Kidney (tissue), 13 donors: ENCODE measurements at regions not wholly inside any gene's neighbourhood (a gene's known extent, or its start where the extent isn't known, plus 50 kb on each side); places are given as distances from the start of the nearest gene placed in this dataset.

Experiments used
- DNase-seq, 5 donors: peaks; one replicate each; pipeline ENCODE4 v3.0.0-alpha.2; 2013 to 2020
- FAIRE-seq: peaks from 2 replicates; lab custom pipeline; 2012; peaks lifted over from hg19 to GRCh38; lab: Jason Lieb, UNC
- H3K27ac ChIP-seq, 2 donors: one replicate each; pipeline ENCODE4 v1.7.0; 2013; ENCODE audit warnings: low read depth in 2 of 2, low read length in 2 of 2, inconsistent platforms in 1 of 2
- H3K27me3 ChIP-seq: one replicate; pipeline ENCODE4 v1.7.1; 2013; ENCODE audit warnings: low read length, inconsistent platforms; ENCODE audit not compliant: control insufficient read depth, insufficient read depth
- H3K36me3 ChIP-seq, 3 donors: one replicate each; pipeline versions ENCODE4 v1.7.0 to v1.7.1; 2013; ENCODE audit warnings: low read length in 3 of 3, control low read depth in 1 of 3, inconsistent platforms in 1 of 3; ENCODE audit not compliant: insufficient read depth in 3 of 3, control insufficient read depth in 2 of 3
- H3K4me1 ChIP-seq, 3 donors: one replicate each; pipeline versions ENCODE4 v1.7.0 to v1.7.1; 2013; ENCODE audit warnings: low read length in 3 of 3, inconsistent platforms in 1 of 3, low read depth in 1 of 3; ENCODE audit not compliant: control insufficient read depth in 2 of 3, insufficient read depth in 2 of 3
- H3K4me3 ChIP-seq, 3 donors: one replicate each; pipeline versions ENCODE4 v1.7.0 to v1.8.1; 2013; ENCODE audit warnings: low read length in 3 of 3, control low read depth in 1 of 3, inconsistent platforms in 1 of 3
- H3K9ac ChIP-seq, 3 donors: one replicate each; pipeline versions ENCODE4 v1.7.0 to v1.7.1; 2013; ENCODE audit warnings: low read length in 3 of 3, control low read depth in 1 of 3, inconsistent platforms in 1 of 3
- H3K9me3 ChIP-seq, 3 donors: one replicate each; pipeline versions ENCODE4 v1.7.0 to v1.7.1; 2013; ENCODE audit warnings: low read length in 3 of 3, control low read depth in 1 of 3, inconsistent platforms in 1 of 3; ENCODE audit not compliant: control insufficient read depth in 2 of 3, insufficient read depth in 1 of 3
- intact Hi-C: fragments of 100-400 bp; cut with DNase I; formaldehyde crosslinking; loops from one replicate; pipeline ENCODE4 v1.11.1; 2022
- TF ChIP-seq, protein P1 (sequence below): IDR thresholded peaks from 3 replicates; pipeline ENCODE4 v1.5.1; 2012; ENCODE audit warnings: mild to moderate bottlenecking, moderate library complexity, borderline replicate concordance; ENCODE audit not compliant: insufficient read depth; ENCODE audit errors: extremely low read depth
- donor health status: control.
- donor health status: control.
- donor health status: control.
- donor health status: control.
- donor health status: control.
- donor health status: DM: yes; HTN: yes; CAD: no.
- donor health status: Normal renal cell carcinoma (clear cell type).

GRCh38 chr11:70644343-70645060 is 246.2 kb downstream of the CTTN start:
- Histone ChIP-seq H3K9me3 (no peaks in the 10 kb centered on the region), H3K27me3 (no peaks in the 10 kb centered on the region), H3K9ac (no peak overlapping the region), H3K4me1 (no peaks in the 10 kb centered on the region), H3K27ac (no peak overlapping the region), H3K4me3 (no peak overlapping the region), H3K36me3 (no peaks in the 10 kb centered on the region)
- intact Hi-C loops = no loop called here
- FAIRE-seq (no peak), DNase-seq (no peak)
- TF ChIP-seq, protein P1, sequence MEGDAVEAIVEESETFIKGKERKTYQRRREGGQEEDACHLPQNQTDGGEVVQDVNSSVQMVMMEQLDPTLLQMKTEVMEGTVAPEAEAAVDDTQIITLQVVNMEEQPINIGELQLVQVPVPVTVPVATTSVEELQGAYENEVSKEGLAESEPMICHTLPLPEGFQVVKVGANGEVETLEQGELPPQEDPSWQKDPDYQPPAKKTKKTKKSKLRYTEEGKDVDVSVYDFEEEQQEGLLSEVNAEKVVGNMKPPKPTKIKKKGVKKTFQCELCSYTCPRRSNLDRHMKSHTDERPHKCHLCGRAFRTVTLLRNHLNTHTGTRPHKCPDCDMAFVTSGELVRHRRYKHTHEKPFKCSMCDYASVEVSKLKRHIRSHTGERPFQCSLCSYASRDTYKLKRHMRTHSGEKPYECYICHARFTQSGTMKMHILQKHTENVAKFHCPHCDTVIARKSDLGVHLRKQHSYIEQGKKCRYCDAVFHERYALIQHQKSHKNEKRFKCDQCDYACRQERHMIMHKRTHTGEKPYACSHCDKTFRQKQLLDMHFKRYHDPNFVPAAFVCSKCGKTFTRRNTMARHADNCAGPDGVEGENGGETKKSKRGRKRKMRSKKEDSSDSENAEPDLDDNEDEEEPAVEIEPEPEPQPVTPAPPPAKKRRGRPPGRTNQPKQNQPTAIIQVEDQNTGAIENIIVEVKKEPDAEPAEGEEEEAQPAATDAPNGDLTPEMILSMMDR = no peak

DNA sequence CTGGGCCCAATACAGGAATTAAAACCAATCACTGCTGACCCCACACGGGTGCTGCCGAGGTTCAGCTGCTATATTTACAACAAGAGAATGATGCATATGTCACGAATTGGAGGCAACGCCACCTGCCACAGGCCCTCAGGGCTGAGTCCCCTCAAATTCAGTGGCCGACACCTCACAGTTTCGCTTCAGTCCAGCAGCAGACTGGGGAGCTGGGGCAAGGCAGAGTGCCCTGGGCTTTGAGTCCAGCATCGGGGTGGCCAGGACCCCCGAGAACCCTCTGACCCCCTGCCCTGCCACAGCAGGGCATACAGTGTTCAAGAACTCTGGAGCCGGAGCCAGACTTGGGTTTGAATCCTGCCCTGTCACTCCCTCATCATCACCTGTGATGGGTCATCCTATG is 247.2 kb downstream of the CTTN start:
- no peaks in the 10 kb centered on the region for H3K36me3 ChIP-seq
- no peaks in the 10 kb centered on the region for H3K4me1 ChIP-seq
- no peak overlapping the region for H3K4me3 ChIP-seq
- no peak for DNase-seq
- no peaks in the 10 kb centered on the region for H3K27me3 ChIP-seq
- H3K27ac ChIP-seq = no peak overlapping the region
- no peak for FAIRE-seq
- TF ChIP-seq, protein P1 = no peak
- intact Hi-C loops = no loop called here
- no peak overlapping the region for H3K9ac ChIP-seq
- no peaks in the 10 kb centered on the region for H3K9me3 ChIP-seq

DNA sequence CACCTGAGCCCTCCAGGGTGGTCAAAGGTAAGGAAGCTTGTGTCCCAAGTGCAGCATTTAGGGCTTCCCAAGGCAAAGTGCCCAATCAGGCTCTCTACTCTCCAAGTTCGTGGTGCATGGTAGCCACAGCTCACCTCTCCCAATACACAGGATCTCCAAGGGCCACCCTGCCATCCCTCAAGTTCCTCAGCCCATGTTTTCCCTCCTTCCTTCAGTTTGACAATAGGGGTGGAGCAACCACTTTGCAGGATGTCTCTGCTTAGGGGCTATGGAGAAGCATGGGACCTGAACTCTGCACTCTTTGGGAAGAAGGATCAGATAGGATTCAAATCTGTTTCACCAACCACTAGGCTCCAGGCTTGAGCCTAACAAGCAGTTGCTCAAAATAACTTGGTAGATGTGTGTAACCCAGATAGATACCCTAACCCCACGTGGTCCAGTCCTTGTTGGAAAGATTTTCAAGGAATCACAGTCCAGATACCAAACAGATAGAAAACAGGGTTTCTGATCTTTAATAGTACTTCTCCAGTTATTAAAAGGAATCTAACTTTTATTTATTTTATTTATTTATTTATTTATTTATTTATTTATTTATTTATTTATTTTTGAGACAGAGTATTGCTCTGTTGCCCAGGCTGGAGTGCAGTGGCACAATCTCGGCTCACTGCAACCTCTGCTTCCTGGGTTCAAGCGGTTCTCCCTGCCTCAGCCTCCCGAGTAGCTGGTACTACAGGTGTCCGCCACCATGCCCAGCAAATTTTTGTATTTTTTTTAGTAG is 248.1 kb downstream of the CTTN start:
- H3K4me1 ChIP-seq = no peaks in the 10 kb centered on the region
- H3K27ac ChIP-seq = no peak overlapping the region
- TF ChIP-seq, protein P1 = no peak
- no peak overlapping the region for H3K4me3 ChIP-seq
- FAIRE-seq (no peak), DNase-seq (no peak)
- H3K9ac ChIP-seq = no peak overlapping the region
- no peaks in the 10 kb centered on the region for H3K27me3 ChIP-seq
- no peaks in the 10 kb centered on the region for H3K9me3 ChIP-seq
- H3K36me3 ChIP-seq = no peaks in the 10 kb centered on the region
- intact Hi-C loops = no loop called here
